Neural crest cell (in vitro differentiated cells): ENCODE measurements at regions not wholly inside any gene's neighbourhood (a gene's known extent, or its start where the extent isn't known, plus 50 kb on each side); places are given as distances from the start of the nearest gene placed in this dataset.

Source experiments
- DNase-seq: peaks from one replicate; pipeline ENCODE4 v3.0.0; 2021; ENCODE audit warnings: low read depth, mixed read lengths, low spot score
- H3K27ac Mint-ChIP-seq: one replicate; pipeline ENCODE4 v1.8.0; 2021; ENCODE audit warnings: mild to moderate bottlenecking, mixed read lengths; ENCODE audit not compliant: unreplicated experiment
- H3K27me3 Mint-ChIP-seq: 2 replicates; pipeline ENCODE4 v1.8.0; 2021; ENCODE audit warnings: low read depth, mild to moderate bottlenecking, mixed read lengths
- H3K36me3 Mint-ChIP-seq: 2 replicates; pipeline ENCODE4 v1.8.0; 2021; ENCODE audit warnings: low read depth, mild to moderate bottlenecking, mixed read lengths
- H3K4me1 Mint-ChIP-seq: 2 replicates; pipeline ENCODE4 v1.8.0; 2021; ENCODE audit warnings: mixed read lengths
- H3K4me3 Mint-ChIP-seq: one replicate; pipeline ENCODE4 v1.8.0; 2021; ENCODE audit warnings: mild to moderate bottlenecking, mixed read lengths
- H3K9me3 Mint-ChIP-seq: 2 replicates; pipeline ENCODE4 v1.8.0; 2021; ENCODE audit warnings: mixed read lengths
- TF ChIP-seq, protein P1 (sequence below): fragments of 200-600 bp; sonication (generic); conservative IDR thresholded peaks from 2 replicates; pipeline ENCODE4 v1.5.0; 2021; ENCODE audit warnings: antibody characterized with exemption, mild to moderate bottlenecking

GRCh38 chr1:68327414-68327813 is 95.1 kb upstream of the WLS start:
- peaks cover 19% of the 10 kb centered on the region for H3K4me1 Mint-ChIP-seq
- no peak overlapping the region for H3K4me3 Mint-ChIP-seq
- DNase-seq, result no peak
- TF ChIP-seq, protein P1, sequence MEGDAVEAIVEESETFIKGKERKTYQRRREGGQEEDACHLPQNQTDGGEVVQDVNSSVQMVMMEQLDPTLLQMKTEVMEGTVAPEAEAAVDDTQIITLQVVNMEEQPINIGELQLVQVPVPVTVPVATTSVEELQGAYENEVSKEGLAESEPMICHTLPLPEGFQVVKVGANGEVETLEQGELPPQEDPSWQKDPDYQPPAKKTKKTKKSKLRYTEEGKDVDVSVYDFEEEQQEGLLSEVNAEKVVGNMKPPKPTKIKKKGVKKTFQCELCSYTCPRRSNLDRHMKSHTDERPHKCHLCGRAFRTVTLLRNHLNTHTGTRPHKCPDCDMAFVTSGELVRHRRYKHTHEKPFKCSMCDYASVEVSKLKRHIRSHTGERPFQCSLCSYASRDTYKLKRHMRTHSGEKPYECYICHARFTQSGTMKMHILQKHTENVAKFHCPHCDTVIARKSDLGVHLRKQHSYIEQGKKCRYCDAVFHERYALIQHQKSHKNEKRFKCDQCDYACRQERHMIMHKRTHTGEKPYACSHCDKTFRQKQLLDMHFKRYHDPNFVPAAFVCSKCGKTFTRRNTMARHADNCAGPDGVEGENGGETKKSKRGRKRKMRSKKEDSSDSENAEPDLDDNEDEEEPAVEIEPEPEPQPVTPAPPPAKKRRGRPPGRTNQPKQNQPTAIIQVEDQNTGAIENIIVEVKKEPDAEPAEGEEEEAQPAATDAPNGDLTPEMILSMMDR, result no peak
- no peak overlapping the region for H3K27ac Mint-ChIP-seq
- peaks cover 8% of the 10 kb centered on the region for H3K9me3 Mint-ChIP-seq
- no peaks in the 10 kb centered on the region for H3K36me3 Mint-ChIP-seq
- no peaks in the 10 kb centered on the region for H3K27me3 Mint-ChIP-seq

DNA sequence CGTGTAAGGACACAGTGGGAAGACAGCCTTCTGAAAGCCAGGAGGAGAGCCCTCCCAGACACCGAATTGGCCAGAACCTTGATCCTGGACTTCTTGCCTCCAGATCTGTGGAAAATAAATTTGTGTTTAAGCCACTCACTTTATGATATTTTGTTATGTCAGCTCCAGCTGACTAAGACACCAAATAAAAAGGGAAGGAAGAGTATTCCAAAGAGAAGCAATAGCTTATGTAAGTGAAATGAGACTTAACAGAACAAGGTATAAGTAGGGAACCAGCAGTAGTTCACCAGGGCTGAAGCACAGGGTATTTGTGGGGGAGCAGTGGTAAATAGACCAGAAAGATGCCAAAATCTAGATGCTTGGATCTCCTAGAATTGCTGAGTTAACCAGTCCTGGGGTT is 94.2 kb upstream of the WLS start:
- no peak for DNase-seq
- Mint-ChIP-seq H3K4me3 (no peak overlapping the region), H3K36me3 (no peaks in the 10 kb centered on the region), H3K4me1 (peaks cover 19% of the 10 kb centered on the region), H3K27me3 (no peaks in the 10 kb centered on the region), H3K27ac (no peak overlapping the region), H3K9me3 (peaks cover 8% of the 10 kb centered on the region)
- TF ChIP-seq, protein P1, result no peak

DNA sequence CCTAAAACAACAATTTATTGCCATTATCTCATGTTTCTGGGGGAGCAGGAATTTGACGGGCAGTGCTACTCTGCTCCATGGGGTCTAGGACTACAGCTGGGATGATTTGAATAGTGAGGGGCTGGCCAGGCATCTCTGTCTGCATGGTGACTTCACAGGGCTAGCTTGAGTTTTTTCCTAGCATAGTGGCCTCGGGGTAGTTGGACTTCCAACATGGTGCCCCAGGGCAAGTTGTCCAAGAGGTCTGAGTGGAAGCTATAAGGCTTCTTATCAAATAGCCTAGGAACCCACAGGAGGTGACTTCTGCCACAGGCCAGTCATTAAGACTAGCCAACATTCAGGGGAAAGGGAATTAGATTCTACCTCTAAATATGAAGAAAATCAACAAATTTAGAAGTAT is 92.0 kb upstream of the WLS start:
- DNase-seq, result no peak
- TF ChIP-seq, protein P1, result no peak
- Mint-ChIP-seq H3K36me3 (no peaks in the 10 kb centered on the region), H3K4me1 (peaks cover 20% of the 10 kb centered on the region), H3K27ac (no peak overlapping the region), H3K4me3 (no peak overlapping the region), H3K9me3 (peaks cover 8% of the 10 kb centered on the region), H3K27me3 (no peaks in the 10 kb centered on the region)

- H3K9me3 Mint-ChIP-seq, result peaks cover 8% of the 10 kb centered on the region
- H3K36me3 Mint-ChIP-seq, result no peaks in the 10 kb centered on the region
- peaks cover 16% of the 10 kb centered on the region for H3K4me1 Mint-ChIP-seq
- peak overlapping the region; percentile 1 for H3K27ac Mint-ChIP-seq
- TF ChIP-seq, protein P1, result no peak
- no peak overlapping the region for H3K4me3 Mint-ChIP-seq
- H3K27me3 Mint-ChIP-seq, result no peaks in the 10 kb centered on the region
- DNase-seq, result no peak
Measured at GRCh38 chr1:68322837-68323687, 90.7 kb upstream of the WLS start.

DNA sequence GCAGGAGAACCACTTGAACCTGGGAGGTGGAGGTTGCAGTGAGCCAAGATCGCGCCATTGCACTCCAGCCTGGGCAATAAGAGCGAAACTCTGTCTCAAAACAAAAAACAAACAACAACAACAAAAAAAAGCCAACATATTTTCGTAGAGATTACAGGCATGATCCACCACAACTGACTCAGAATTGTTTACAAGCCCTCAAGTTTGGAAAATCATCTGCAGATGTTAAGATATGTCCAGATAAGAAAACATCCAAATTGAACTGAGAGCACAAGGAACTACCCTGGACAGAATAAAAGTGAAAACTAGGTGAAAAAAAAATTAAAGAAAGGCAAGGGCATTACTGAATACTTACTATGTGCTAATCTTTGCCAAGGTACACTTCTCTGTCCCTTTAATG is 89.8 kb upstream of the WLS start:
- Mint-ChIP-seq H3K4me1 (peaks cover 16% of the 10 kb centered on the region), H3K27ac (no peak overlapping the region), H3K27me3 (no peaks in the 10 kb centered on the region), H3K36me3 (no peaks in the 10 kb centered on the region), H3K9me3 (no peaks in the 10 kb centered on the region), H3K4me3 (no peak overlapping the region)
- TF ChIP-seq, protein P1, result no peak
- DNase-seq, result no peak
